ENCODE measurements at regions not wholly inside any gene's neighbourhood (a gene's known extent, or its start where the extent isn't known, plus 50 kb on each side); places are given as distances from the start of the nearest gene placed in this dataset.
"Not testable (repeated sequence)": the region's sequence is repeated elsewhere in the genome, so short reads cannot be mapped to it uniquely, and the experiment has no call there.

DNA sequence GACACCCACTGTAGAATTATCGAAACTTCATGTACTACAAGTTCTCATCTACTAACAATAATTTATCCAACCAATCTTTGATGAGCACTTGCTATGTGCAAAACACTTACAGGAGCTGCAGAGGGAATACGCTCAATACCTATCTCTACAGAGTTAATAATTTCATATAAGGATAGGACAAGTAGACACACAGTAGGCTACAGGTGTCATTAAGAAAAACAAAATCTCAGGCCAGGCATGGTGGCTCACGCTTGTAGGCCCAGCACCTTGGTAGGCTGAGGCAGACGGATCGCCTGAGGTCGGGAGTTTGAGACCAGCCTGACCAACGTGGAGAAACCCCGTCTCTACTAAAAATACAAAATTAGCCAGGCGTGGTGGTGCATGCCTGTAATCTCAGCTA, 91.3 kb upstream of the PLEKHM1 start:
- no peaks in the 10 kb centered on the region for H3K36me3 ChIP-seq
- DNase-seq (ENCODE audit: low spot score) (no peak), ATAC-seq (ENCODE audit: insufficient number of reproducible peaks, low FRiP score, low read depth) (no peak)
- H3K9me3 ChIP-seq: no peaks in the 10 kb centered on the region
- TF ChIP-seq, protein P1, sequence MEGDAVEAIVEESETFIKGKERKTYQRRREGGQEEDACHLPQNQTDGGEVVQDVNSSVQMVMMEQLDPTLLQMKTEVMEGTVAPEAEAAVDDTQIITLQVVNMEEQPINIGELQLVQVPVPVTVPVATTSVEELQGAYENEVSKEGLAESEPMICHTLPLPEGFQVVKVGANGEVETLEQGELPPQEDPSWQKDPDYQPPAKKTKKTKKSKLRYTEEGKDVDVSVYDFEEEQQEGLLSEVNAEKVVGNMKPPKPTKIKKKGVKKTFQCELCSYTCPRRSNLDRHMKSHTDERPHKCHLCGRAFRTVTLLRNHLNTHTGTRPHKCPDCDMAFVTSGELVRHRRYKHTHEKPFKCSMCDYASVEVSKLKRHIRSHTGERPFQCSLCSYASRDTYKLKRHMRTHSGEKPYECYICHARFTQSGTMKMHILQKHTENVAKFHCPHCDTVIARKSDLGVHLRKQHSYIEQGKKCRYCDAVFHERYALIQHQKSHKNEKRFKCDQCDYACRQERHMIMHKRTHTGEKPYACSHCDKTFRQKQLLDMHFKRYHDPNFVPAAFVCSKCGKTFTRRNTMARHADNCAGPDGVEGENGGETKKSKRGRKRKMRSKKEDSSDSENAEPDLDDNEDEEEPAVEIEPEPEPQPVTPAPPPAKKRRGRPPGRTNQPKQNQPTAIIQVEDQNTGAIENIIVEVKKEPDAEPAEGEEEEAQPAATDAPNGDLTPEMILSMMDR (IDR thresholded peaks at IDR 0.05): no peak
- H3K4me3 ChIP-seq: no peak overlapping the region
- no peaks in the 10 kb centered on the region for H3K27me3 ChIP-seq (replicated peaks; ENCODE audit: insufficient read depth)
- peaks cover 4 to 11% of the 10 kb centered on the region in 2 donors for H3K4me1 ChIP-seq (ENCODE audit: control insufficient read depth in 1 of 2, low read depth in 2 of 2)
- no peak overlapping the region for H3K27ac ChIP-seq

DNA sequence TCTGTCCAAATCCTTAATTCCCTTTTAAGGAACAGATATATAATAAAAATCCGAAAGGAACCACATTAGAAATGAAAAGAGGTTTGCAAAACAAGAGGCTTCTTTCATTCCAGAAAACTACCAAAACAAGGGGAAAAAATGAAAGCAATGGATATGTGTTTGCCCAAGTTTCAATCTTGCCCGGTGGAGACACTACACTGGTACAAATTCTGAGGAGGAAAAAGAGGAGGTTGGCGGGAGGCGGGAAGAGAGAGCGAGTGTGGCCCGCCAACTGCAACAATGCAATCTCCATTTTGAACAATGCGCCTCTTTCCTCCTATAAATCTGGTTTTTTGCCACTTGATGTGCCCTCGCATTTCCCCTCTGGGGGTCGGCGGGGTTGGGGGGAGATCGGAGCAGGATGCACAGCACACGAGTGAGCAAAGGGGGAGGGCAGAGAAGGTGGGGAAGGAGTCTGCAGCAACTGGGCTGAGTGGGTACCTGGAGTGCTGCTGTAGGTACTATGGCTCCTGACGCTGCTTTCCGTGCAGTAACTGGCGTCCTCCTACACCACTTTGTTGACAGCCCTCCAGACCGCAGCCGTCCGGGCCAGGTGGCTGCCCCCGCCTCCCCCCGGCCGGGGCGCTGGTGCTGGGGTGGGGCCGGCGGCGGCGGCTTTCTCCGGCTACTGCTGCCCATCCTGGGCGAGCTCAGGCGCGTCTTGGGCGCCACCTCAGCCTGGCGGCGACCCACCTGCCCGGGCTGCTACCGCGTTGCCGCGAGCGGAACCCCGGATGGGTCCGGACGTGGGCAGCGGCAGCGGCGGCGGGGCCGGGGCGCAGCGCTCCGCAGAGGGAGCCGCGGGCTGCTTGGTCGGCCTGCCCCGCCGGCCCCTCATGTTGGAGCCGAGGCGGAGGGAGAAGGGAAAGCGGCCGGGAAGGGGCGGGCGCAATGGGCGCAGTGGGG, 93.8 kb upstream of the PLEKHM1 start:
- H3K27ac ChIP-seq: peak overlapping the region; percentile 63 to 72
- H3K27me3 ChIP-seq (replicated peaks; ENCODE audit: insufficient read depth): no peaks in the 10 kb centered on the region
- no peaks in the 10 kb centered on the region for H3K36me3 ChIP-seq
- H3K9me3 ChIP-seq: no peaks in the 10 kb centered on the region
- H3K4me1 ChIP-seq (ENCODE audit: control insufficient read depth in 1 of 2, low read depth in 2 of 2): peaks cover 4 to 11% of the 10 kb centered on the region in 2 donors
- ATAC-seq (ENCODE audit: insufficient number of reproducible peaks, low FRiP score, low read depth): no peak
- DNase-seq (ENCODE audit: low spot score): no peak
- TF ChIP-seq, protein P1 (IDR thresholded peaks at IDR 0.05): no peak
- H3K4me3 ChIP-seq: peak overlapping the region; percentile 79

DNA sequence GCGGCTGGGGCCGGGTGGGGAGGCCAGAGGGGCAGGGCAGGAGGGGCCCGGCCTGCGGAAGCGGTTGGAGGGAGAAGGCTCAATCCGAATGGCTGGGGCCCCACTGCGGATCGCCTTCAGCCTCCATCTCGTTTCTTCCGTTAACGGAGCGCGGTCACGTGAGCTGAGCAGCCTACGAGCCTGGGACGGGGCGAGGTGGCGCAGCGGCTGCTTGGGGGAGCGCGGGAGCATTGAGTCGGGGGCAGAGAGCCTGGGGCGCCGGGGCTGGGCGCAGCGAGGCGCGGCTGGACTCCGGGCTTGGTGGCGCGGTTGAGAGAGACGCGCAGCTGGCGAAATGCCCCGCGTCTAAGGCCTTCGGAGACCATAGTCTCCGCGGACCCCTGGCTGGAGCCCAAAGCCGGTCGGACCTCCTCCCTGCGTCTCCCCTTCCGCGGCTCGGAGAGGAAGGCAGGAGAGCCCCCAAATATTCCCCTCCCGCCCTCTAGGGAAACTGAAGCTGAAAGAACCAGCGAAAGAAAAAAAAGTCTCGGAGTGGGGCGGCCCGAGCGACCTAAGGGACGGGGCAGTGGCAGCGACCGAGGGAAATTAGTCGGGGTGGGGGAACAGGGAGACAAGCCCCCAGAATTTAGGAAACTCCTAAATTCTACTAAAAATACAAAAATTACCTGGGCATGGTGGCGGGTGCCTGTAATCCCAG, 94.7 kb upstream of the PLEKHM1 start:
- H3K9me3 ChIP-seq; H3K36me3 ChIP-seq; H3K27me3 ChIP-seq (replicated peaks; ENCODE audit: insufficient read depth): not testable (repeated sequence)
- peaks cover 4 to 11% of the 10 kb centered on the region in 2 donors for H3K4me1 ChIP-seq (ENCODE audit: control insufficient read depth in 1 of 2, low read depth in 2 of 2)
- peak; percentile 16 for ATAC-seq (ENCODE audit: insufficient number of reproducible peaks, low FRiP score, low read depth)
- H3K27ac ChIP-seq: peak overlapping the region; percentile 63 to 72
- peak; percentile 51 for DNase-seq (ENCODE audit: low spot score)
- H3K4me3 ChIP-seq: peak overlapping the region; percentile 79

DNA sequence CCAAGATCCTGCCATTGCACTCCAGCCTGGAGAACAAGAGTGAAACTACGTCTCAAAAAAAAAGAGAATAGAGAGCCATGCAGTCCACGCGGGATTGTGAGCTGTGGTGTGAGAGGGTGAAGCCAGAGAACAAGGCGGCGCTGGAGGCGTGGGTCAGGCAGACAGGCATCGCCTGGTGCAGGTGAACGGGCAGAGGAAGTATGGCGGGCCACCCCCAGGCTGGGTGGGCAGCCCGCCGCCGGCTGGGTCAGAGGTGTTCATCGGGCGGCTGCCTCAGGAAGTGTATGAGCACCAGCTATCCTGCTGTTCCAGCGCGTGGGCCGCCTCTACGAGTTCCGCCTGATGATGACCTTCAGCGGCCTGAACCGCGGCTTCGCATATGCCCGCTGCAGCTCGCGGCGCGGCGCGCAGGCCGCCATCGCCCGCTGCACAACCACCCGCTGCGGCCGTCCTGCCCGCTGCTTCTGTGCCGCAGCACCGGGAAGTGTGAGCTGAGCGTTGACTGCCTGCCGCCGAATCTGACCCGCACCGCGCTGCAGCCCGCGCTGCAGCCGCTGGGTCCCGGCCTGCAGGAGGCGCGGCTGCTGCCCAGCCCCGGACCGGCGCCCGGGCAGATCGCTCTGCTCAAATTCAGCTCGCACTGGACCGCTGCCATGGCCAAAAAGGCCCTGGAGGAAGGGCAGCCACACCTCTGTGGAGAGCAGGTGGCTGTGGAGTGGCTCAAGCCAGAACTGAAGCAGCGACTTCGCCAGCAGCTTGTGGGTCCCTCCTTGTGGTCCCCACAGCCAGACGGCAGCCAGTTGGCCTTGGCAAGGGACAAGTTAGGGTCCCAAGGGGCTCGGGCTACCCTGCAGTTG, 95.5 kb upstream of the PLEKHM1 start:
- peak; percentile 42 for ATAC-seq (ENCODE audit: insufficient number of reproducible peaks, low FRiP score, low read depth)
- DNase-seq (ENCODE audit: low spot score); H3K9me3 ChIP-seq; H3K27me3 ChIP-seq (replicated peaks; ENCODE audit: insufficient read depth); H3K36me3 ChIP-seq: not testable (repeated sequence)
- H3K4me1 ChIP-seq (ENCODE audit: control insufficient read depth in 1 of 2, low read depth in 2 of 2): peaks cover 4 to 11% of the 10 kb centered on the region in 2 donors
- TF ChIP-seq, protein P1 (IDR thresholded peaks at IDR 0.05): peak; percentile 38
- H3K4me3 ChIP-seq: peak overlapping the region; percentile 79
- peak overlapping the region; percentile 63 to 72 for H3K27ac ChIP-seq

DNA sequence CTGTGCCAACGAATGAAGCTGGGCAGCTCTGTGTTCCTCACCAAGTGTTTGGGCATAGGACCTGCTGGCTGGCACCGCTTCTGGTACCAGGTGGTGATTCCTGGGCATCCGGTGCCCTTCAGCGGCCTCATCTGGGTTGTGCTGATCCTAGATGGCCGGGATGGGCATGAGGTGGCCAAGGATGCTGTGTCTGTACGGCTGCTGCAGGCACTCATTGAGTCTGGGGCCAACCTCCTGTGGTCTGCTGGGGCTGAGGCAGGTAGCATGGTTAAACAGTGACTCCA, 96.1 kb upstream of the PLEKHM1 start:
- H3K36me3 ChIP-seq; H3K27ac ChIP-seq; H3K4me3 ChIP-seq; H3K9me3 ChIP-seq; ATAC-seq (ENCODE audit: insufficient number of reproducible peaks, low FRiP score, low read depth); H3K27me3 ChIP-seq (replicated peaks; ENCODE audit: insufficient read depth); DNase-seq (ENCODE audit: low spot score): not testable (repeated sequence)
- peaks cover 4 to 11% of the 10 kb centered on the region in 2 donors for H3K4me1 ChIP-seq (ENCODE audit: control insufficient read depth in 1 of 2, low read depth in 2 of 2)
